H1 (cell line): ENCODE measurements at regions not wholly inside any gene's neighbourhood (a gene's known extent, or its start where the extent isn't known, plus 50 kb on each side); places are given as distances from the start of the nearest gene placed in this dataset.
"Not testable (repeated sequence)": the region's sequence is repeated elsewhere in the genome, so short reads cannot be mapped to it uniquely, and the experiment has no call there.

ENCODE experiments used
- CTCF ChIA-PET: fragments of 300-600 bp; sonication (Branson Sonifier 250); formaldehyde crosslinking; loops from one replicate; lab custom pipeline; 2021; ENCODE audit not compliant: partially characterized antibody; lab: Charles Lee
- POLR2A ChIA-PET: fragments of 300-600 bp; sonication (Branson Sonifier 250); formaldehyde crosslinking; loops from one replicate; lab custom pipeline; 2021; ENCODE audit warnings: inconsistent platforms; ENCODE audit not compliant: partially characterized antibody; lab: Charles Lee
- DNase-seq, 2 experiments: peaks; one replicate each; pipeline versions ENCODE4 v3.0.0 to v3.0.0-alpha.2; 2010 to 2022; ENCODE audit warnings: low spot score in 2 of 2, low read depth in 1 of 2, mixed read lengths in 1 of 2
- FAIRE-seq: peaks from 2 replicates; lab custom pipeline; 2011; peaks lifted over from hg19 to GRCh38; lab: Jason Lieb, UNC
- H2AFZ ChIP-seq: 2 replicates; pipeline ENCODE4 v1.8.1; 2012; ENCODE audit warnings: low read length, inconsistent platforms
- H2AK5ac ChIP-seq: 2 replicates; pipeline ENCODE4 v1.6.1; 2013; ENCODE audit warnings: low read depth, low read length
- H2BK120ac ChIP-seq: replicated peaks from 2 replicates; pipeline ENCODE3; 2013; ENCODE audit warnings: low read depth, low read length, inconsistent platforms
- H2BK12ac ChIP-seq: 2 replicates; pipeline ENCODE4 v1.6.1; 2013; ENCODE audit warnings: low read depth, low read length
- H2BK15ac ChIP-seq: 2 replicates; pipeline ENCODE4 v1.6.1; 2013; ENCODE audit warnings: low read length
- H2BK20ac ChIP-seq: 2 replicates; pipeline ENCODE4 v1.6.1; 2013; ENCODE audit warnings: low read length
- H2BK5ac ChIP-seq: 2 replicates; pipeline ENCODE4 v1.6.1; 2013; ENCODE audit warnings: low read depth, low read length
- H3K14ac ChIP-seq: 2 replicates; pipeline ENCODE4 v1.6.1; 2013; ENCODE audit warnings: inconsistent platforms; ENCODE audit not compliant: insufficient read length
- H3K18ac ChIP-seq: 2 replicates; pipeline ENCODE4 v1.6.1; 2013; ENCODE audit warnings: low read length; ENCODE audit errors: extremely low read depth
- H3K23ac ChIP-seq: 2 replicates; pipeline ENCODE4 v1.6.1; 2013; ENCODE audit warnings: inconsistent platforms; ENCODE audit not compliant: insufficient read length
- H3K23me2 ChIP-seq: 2 replicates; pipeline ENCODE4 v1.6.1; 2013; ENCODE audit warnings: low read depth, low read length
- H3K27ac ChIP-seq: 2 replicates; pipeline ENCODE4 v1.6.1; 2011; ENCODE audit warnings: low read depth, low read length, inconsistent platforms
- H3K27me3 ChIP-seq, 4 experiments: replicated peaks in 1 of 4; 1 replicate in 1 of 4; 2 replicates in 3 of 4; pipeline versions ENCODE4 v1.6.1 to v1.8.1; 2011 to 2013; ENCODE audit warnings: low read length in 3 of 4, mild to moderate bottlenecking in 3 of 4, inconsistent platforms in 2 of 4, mixed read lengths in 2 of 4, moderate library complexity in 1 of 4; ENCODE audit not compliant: control insufficient read depth in 3 of 4, insufficient read depth in 3 of 4; ENCODE audit errors: extremely low read depth in 1 of 4
- H3K36me3 ChIP-seq, 4 experiments: 2 replicates each; pipeline versions ENCODE4 v1.6.1 to v1.8.1; 2011 to 2013; ENCODE audit warnings: mild to moderate bottlenecking in 4 of 4, low read length in 3 of 4, moderate library complexity in 2 of 4, control low read depth in 1 of 4, inconsistent platforms in 1 of 4; ENCODE audit not compliant: insufficient read depth in 4 of 4, control insufficient read depth in 2 of 4
- H3K4ac ChIP-seq: replicated peaks from 2 replicates; pipeline ENCODE3; 2013; ENCODE audit warnings: low read length, low read depth, mixed read lengths, inconsistent platforms; ENCODE audit not compliant: insufficient read length
- H3K4me1 ChIP-seq, 4 experiments: replicated peaks in 1 of 4; 1 replicate in 1 of 4; 2 replicates in 3 of 4; pipeline versions ENCODE4 v1.6.1 to v1.8.1; 2011 to 2013; ENCODE audit warnings: low read length in 3 of 4, inconsistent platforms in 2 of 4, mixed read lengths in 1 of 4; ENCODE audit not compliant: insufficient read depth in 4 of 4, control insufficient read depth in 3 of 4
- H3K4me2 ChIP-seq, 2 experiments: 2 replicates each; pipeline versions ENCODE4 v1.6.1 to v1.8.1; 2011 to 2013; ENCODE audit warnings: low read depth in 2 of 2, low read length in 2 of 2, control low read depth in 1 of 2, inconsistent platforms in 1 of 2, mild to moderate bottlenecking in 1 of 2; ENCODE audit not compliant: insufficient read depth in 1 of 2
- H3K4me3 ChIP-seq, 4 experiments: fragments of 200-600, 300-600 bp in 1 of 4; sonication (generic), shearing (Covaris generic), sonication (Bioruptor Twin) in 1 of 4; 2 replicates each; pipeline versions ENCODE4 v1.5.1 to v1.8.1; 2011 to 2016; ENCODE audit warnings: low read length in 4 of 4, low read depth in 3 of 4, control low read depth in 2 of 4, inconsistent platforms in 2 of 4, mild to moderate bottlenecking in 2 of 4, mixed read lengths in 1 of 4, moderate library complexity in 1 of 4; ENCODE audit not compliant: insufficient read depth in 2 of 4; ENCODE audit errors: extremely low read depth in 1 of 4
- H3K56ac ChIP-seq: replicated peaks from 2 replicates; pipeline ENCODE3; 2013; ENCODE audit warnings: low read depth, mild to moderate bottlenecking, mixed read lengths, low read length, inconsistent platforms; ENCODE audit not compliant: insufficient read length
- H3K79me1 ChIP-seq: 2 replicates; pipeline ENCODE4 v1.6.1; 2013; ENCODE audit warnings: low read depth, low read length, control low read depth
- H3K79me2 ChIP-seq, 2 experiments: 2 replicates each; pipeline versions ENCODE4 v1.6.1 to v1.8.1; 2012 to 2013; ENCODE audit warnings: low read length in 2 of 2, mild to moderate bottlenecking in 2 of 2, inconsistent platforms in 1 of 2; ENCODE audit not compliant: insufficient read depth in 2 of 2, control insufficient read depth in 1 of 2
- H3K9ac ChIP-seq, 4 experiments: replicated peaks in 1 of 4; 1 replicate in 1 of 4; 2 replicates in 3 of 4; pipeline versions ENCODE4 v1.6.1 to v1.8.1; 2011 to 2013; ENCODE audit warnings: low read depth in 3 of 4, low read length in 3 of 4, control low read depth in 2 of 4, mild to moderate bottlenecking in 2 of 4, moderate library complexity in 2 of 4, inconsistent platforms in 1 of 4; ENCODE audit errors: extremely low read depth in 1 of 4
- H3K9me3 ChIP-seq, 2 experiments: 2 replicates each; pipeline versions ENCODE4 v1.6.1 to v1.8.1; 2012 to 2013; ENCODE audit warnings: mild to moderate bottlenecking in 2 of 2, moderate library complexity in 2 of 2, control low read depth in 1 of 2, inconsistent platforms in 1 of 2, low read depth in 1 of 2, low read length in 1 of 2, mixed read lengths in 1 of 2; ENCODE audit not compliant: insufficient read depth in 2 of 2
- H4K20me1 ChIP-seq, 2 experiments: replicated peaks in 1 of 2; 2 replicates each; pipeline versions ENCODE3 to v1.8.1; 2011 to 2013; ENCODE audit warnings: inconsistent platforms in 2 of 2, low read length in 2 of 2, mild to moderate bottlenecking in 1 of 2; ENCODE audit not compliant: insufficient read depth in 2 of 2, control insufficient read depth in 1 of 2
- H4K5ac ChIP-seq: 2 replicates; pipeline ENCODE4 v1.6.1; 2013; ENCODE audit warnings: low read length, low read depth, mixed read lengths, inconsistent platforms; ENCODE audit not compliant: insufficient read length
- H4K8ac ChIP-seq: 2 replicates; pipeline ENCODE4 v1.8.0; 2013; ENCODE audit warnings: mild to moderate bottlenecking, moderate library complexity, low read length, inconsistent platforms; ENCODE audit not compliant: insufficient read depth; ENCODE audit errors: extremely low read depth
- H4K91ac ChIP-seq: replicated peaks from 2 replicates; pipeline ENCODE3; 2013; ENCODE audit warnings: low read length, mixed read lengths, inconsistent platforms; ENCODE audit not compliant: insufficient read length
- CTCF ChIP-seq, 3 experiments: IDR thresholded peaks; 1 replicate in 2 of 3; 2 replicates in 1 of 3; pipeline versions ENCODE4 v1.5.1 to v1.6.1; 2011; ENCODE audit warnings: low read length in 3 of 3, mild to moderate bottlenecking in 3 of 3, inconsistent platforms in 2 of 3, low read depth in 1 of 3, moderate library complexity in 1 of 3; ENCODE audit not compliant: insufficient read depth in 1 of 3; ENCODE audit errors: control extremely low read depth in 1 of 3
- RAD21 ChIP-seq, 2 experiments: IDR thresholded peaks in 1 of 2; conservative IDR thresholded peaks in 1 of 2; 2 replicates each; pipeline ENCODE4 v1.6.1; 2011; ENCODE audit warnings: low read depth in 2 of 2, low read length in 2 of 2, improper control_type of control experiment in 1 of 2, inconsistent platforms in 1 of 2, mild to moderate bottlenecking in 1 of 2, moderate library complexity in 1 of 2
- WGBS, 2 experiments: shearing (Covaris generic) in 1 of 2; methylation state at CpG; one replicate each; pipeline versions ENCODE4 v1.1.6 to v1.1.7; 2013 to 2015; ENCODE audit warnings: low lambda C conversion rate in 2 of 2, mixed read lengths in 2 of 2, inconsistent platforms in 1 of 2, low coverage in 1 of 2, missing lambda C conversion rate in 1 of 2; ENCODE audit not compliant: insufficient replicate concordance in 2 of 2, insufficient coverage in 1 of 2, insufficient read length in 1 of 2; ENCODE audit errors: extremely low coverage in 1 of 2, missing lambda C conversion rate in 1 of 2; 5-methylcytosine and 5-hydroxymethylcytosine counted together

GRCh38 chr15:84119351-84119750 lies 116.2 kb upstream of the GOLGA6L4 start:
- POLR2A ChIA-PET, H3K79me1 ChIP-seq, H3K4me1 ChIP-seq, H3K4me2 ChIP-seq, H2BK120ac ChIP-seq, H3K36me3 ChIP-seq, H2AFZ ChIP-seq, H3K27me3 ChIP-seq, H4K5ac ChIP-seq, H2BK20ac ChIP-seq, H3K56ac ChIP-seq, H4K91ac ChIP-seq, H4K20me1 ChIP-seq, H3K23me2 ChIP-seq, H2AK5ac ChIP-seq, H4K8ac ChIP-seq, H3K4ac ChIP-seq, CTCF ChIA-PET, H3K23ac ChIP-seq, H3K79me2 ChIP-seq, FAIRE-seq, H3K27ac ChIP-seq, H3K9me3 ChIP-seq, H3K18ac ChIP-seq, DNase-seq, H2BK5ac ChIP-seq, H3K14ac ChIP-seq, H3K9ac ChIP-seq, H2BK15ac ChIP-seq, H3K4me3 ChIP-seq, H2BK12ac ChIP-seq: not testable (repeated sequence)
- WGBS, 2 experiments = 89% methylated on average over 1 of the region's 1 CpG; no CpG with 5 or more reads in 1 of the 2 experiments
- TF ChIP-seq RAD21 (IDR thresholded peaks at IDR 0.05 in 1 of 2, conservative IDR thresholded peaks at IDR 0.05 in 1 of 2; ENCODE audit: low read depth in 2 of 2, low read length in 2 of 2) (0 out of 4 replicates have a peak, but pooled peaks of 1 of the 2 experiments have one; percentile 9), CTCF (IDR thresholded peaks at IDR 0.05; ENCODE audit: control extremely low read depth in 1 of 3, insufficient read depth in 1 of 3, low read depth in 1 of 3, low read length in 3 of 3) (0 out of 4 replicates have a peak, but pooled peaks of 1 of the 3 experiments have one; percentile 9)
